GM18520 (cell line): ENCODE measurements at regions not wholly inside any gene's neighbourhood (a gene's known extent, or its start where the extent isn't known, plus 50 kb on each side); places are given as distances from the start of the nearest gene placed in this dataset.

Experiments
- ATAC-seq: cut with Tn5 transposase; IDR thresholded peaks from one replicate; pipeline ENCODE4 v1.9.1; 2021; ENCODE audit not compliant: unreplicated experiment

DNA sequence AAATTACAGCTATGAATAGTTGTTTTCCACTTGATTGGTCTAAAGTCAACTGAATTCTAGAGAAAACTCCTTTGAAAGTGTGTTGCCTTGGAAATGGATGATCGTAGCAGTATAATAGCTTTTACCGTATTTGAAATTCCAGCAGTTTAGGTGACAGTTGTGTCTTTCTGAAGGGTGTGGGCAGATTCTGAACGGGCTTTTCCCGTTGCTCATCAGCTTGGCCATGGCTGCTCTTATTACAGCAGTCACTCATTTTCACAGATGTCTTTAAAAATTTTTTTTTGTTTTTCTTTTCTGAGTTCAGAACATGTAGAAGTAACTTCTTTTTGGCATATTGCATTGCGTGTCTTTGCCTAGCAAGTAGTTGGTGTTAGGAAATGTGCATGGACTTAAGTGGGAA is 69.6 kb upstream of the SLC4A4 start:
- ATAC-seq: no peak

DNA sequence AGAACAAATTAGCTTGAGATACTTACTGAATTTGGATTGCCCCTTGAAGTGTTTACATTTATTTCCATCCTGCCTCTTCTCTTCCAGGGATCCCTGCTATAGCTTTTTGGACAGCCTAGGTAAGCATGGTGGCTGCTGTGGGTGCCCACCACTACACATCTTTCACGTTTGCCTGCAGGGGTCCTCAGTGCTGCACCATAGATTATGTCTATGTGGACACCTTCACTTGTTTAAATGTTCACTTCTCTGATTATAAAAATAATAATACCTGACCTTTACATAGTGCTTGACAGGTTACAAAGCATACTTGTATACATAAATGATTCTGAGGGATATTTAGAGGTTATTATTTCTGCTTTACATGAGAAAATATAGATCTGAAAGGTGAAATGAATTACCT is 67.9 kb upstream of the SLC4A4 start:
- ATAC-seq: no peak

DNA sequence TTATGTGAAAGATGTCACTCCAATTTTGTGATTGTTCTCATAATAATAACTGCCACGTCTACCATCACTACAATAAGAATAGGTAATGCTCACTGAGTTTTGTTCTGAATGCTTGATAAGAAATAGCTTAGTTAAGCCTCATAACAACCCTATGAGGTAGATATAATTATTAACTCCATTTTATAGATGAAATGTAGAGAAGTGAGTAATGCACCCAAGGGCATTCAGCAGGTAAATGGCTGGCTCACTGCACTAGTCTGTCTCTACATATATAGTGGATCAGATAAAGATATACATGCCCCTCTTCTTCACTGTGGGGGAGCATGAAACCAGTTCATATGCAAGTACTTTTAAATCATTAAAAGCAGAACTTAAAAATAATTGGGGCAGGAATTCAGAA is 65.8 kb upstream of the SLC4A4 start:
- ATAC-seq: no peak

DNA sequence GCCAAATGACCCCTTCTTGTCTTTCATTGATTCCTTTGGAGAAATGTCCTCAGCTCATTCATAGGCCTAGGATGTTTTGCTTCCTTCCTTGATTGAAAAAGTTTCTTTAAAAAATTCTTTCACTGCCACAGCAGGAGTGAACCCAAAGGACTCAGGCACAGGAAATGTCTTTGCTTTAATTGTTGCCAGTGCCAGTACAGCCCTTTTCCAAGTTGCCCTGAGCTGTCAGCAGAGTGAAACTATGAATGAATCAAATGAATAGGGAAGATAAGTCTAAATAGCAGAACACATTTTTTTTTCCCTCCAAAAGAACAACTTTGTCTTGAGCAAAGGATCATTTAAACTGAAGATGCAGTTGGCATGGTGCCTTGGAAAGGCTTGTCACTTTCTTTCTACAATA is 63.8 kb upstream of the SLC4A4 start:
- no peak for ATAC-seq

DNA sequence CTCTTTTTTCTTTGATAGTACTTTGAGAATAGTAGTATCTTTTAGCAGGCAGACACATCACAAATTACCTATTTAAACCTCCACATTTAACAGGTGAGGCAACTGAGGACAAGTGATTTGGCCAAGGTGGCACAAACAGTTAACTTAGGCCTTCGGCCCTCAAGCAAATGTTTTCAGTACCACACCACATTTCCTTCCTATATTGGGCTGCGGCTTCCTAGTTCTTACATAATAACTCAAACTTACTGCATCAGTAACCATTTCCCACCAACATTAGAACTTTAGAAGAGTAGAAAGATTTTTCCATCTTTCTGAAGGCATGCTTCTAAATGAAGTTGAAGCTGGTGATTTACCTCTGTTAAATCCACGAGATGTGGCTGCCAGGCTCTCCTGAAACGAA is 63.2 kb upstream of the SLC4A4 start:
- no peak for ATAC-seq

DNA sequence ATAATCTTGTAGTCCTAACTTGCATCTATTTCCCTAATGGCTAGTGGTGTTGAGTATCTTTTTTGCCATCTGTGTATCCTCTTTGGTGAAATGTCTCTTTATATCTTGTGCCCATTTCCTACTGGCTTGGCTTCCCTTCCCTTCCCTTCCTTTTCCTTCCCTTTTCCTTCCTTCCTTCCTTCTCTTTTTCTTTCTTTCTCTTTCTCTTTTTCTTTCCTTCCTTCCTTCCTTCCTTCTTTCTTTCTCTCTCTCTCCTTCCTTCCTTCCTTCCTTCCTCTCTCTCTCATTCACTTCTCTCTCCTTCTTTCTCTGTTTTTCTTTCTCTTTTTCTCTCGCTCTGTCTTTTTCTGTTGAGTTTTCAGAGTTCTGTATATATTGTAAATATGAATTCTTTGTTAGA is 61.5 kb upstream of the SLC4A4 start:
- no peak for ATAC-seq

DNA sequence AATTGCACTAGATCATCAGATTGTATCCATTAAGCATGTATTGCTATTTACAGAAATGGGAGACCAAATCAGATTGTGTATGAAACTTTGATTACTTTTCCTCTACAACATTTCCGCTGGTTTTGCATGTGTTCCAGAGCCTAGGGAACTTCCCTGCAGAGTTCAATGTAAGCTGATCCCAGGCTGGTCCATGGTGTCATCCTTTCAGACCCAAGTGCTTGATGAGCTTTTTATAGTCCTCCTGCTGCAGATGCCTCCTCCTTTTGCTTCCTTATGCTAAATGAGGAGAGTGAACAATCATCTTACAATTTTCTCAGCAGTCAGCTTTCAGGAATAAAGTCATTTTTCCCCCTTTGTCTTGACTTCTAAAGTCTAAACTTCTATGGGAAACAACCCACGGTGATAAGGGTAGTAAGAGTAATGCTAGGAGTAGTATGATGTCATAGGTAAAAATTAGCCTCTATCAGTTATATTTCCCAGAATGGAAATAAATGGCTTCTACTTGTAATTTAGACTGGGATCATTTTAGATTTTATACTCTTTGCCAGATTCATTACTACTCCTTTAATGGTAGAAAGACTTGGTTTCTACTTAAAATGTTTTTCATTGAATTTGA is 55.1 kb upstream of the SLC4A4 start:
- no peak for ATAC-seq

DNA sequence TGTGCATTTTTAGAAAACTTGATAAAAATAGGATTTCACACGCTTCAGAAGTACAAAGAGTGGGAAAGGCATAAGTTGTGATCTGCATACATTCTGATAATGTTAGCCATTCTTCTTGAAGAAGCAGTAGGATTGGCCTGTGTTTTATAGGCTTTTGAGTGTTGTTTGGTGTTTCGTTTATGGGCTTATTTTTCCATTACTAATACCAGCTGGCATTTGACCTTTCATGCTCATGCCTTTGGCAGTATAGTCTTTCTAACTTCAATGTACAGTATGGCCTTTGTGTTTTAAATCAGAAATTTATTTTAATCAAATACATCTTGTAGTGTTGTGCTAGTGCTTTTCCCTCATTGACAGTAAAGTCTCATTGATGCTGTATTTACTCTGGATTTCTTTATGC is 51.5 kb upstream of the SLC4A4 start:
- ATAC-seq: no peak

DNA sequence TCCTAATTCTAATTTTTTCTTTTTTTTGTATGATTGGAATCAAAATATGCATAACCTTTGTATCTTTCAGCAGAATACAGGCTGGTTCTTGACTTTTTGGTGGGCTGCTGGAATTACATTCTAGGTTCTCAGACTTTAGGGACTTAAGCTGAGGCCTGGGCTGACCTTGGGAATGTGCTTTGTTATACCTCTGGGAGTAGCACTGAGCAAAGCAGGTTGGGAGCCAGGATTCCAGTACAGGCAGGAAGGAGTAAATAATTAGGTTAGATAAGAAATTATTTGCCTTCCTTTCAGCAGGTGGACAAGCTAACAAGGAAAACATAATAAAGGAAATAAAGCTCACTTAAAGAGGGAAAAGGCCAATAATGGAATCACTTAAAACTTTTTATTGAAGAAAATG is 49.9 kb upstream of the SLC4A4 start:
- no peak for ATAC-seq
